Mesodermal cell (in vitro differentiated cells): ENCODE measurements at regions not wholly inside any gene's neighbourhood (a gene's known extent, or its start where the extent isn't known, plus 50 kb on each side); places are given as distances from the start of the nearest gene placed in this dataset.
"Not testable (repeated sequence)": the region's sequence is repeated elsewhere in the genome, so short reads cannot be mapped to it uniquely, and the experiment has no call there.

Source experiments
- H3K27ac ChIP-seq: 2 replicates; pipeline ENCODE4 v1.7.0; 2013; ENCODE audit warnings: mild to moderate bottlenecking, low read depth, low read length, moderate library complexity; ENCODE audit not compliant: severe bottlenecking
- H3K36me3 ChIP-seq: 2 replicates; pipeline ENCODE4 v1.7.1; 2013; ENCODE audit warnings: mild to moderate bottlenecking, low read length, moderate library complexity; ENCODE audit not compliant: control insufficient read depth, insufficient read depth
- H3K4me1 ChIP-seq: one replicate; pipeline ENCODE4 v1.7.1; 2013; ENCODE audit warnings: mild to moderate bottlenecking, low read length; ENCODE audit not compliant: insufficient read depth, control insufficient read depth, poor library complexity, severe bottlenecking
- H3K4me3 ChIP-seq: 2 replicates; pipeline ENCODE4 v1.7.0; 2013; ENCODE audit warnings: low read length, control low read depth, mild to moderate bottlenecking; ENCODE audit not compliant: insufficient read depth, poor library complexity, severe bottlenecking; ENCODE audit errors: extremely low read depth
- H3K9me3 ChIP-seq: 2 replicates; pipeline ENCODE4 v1.7.1; 2013; ENCODE audit warnings: mild to moderate bottlenecking, low read length, moderate library complexity; ENCODE audit not compliant: control insufficient read depth
- WGBS, 2 experiments: methylation state at CpG; one replicate each; pipeline ENCODE4 v1.1.5; 2013; ENCODE audit warnings: missing lambda C conversion rate in 2 of 2; ENCODE audit not compliant: insufficient coverage in 2 of 2; 5-methylcytosine and 5-hydroxymethylcytosine counted together

GRCh38 chr15:20243486-20244240, 297.9 kb downstream of the GOLGA6L6 start:
- not testable (repeated sequence) for H3K36me3 ChIP-seq, H3K27ac ChIP-seq, H3K4me3 ChIP-seq, H3K4me1 ChIP-seq
- H3K9me3 ChIP-seq, result peaks cover 60% of the 10 kb centered on the region
- WGBS, 2 experiments, result 75 to 76% methylated on average over 7 to 9 of the region's 12 CpGs

GRCh38 chr15:20240366-20240917, 301.2 kb downstream of the GOLGA6L6 start:
- H3K27ac ChIP-seq, H3K4me1 ChIP-seq, H3K36me3 ChIP-seq, H3K4me3 ChIP-seq: not testable (repeated sequence)
- WGBS, 2 experiments, result 76 to 83% methylated on average over 14 of the region's 14 CpGs
- H3K9me3 ChIP-seq, result peaks cover 53% of the 10 kb centered on the region

- H3K9me3 ChIP-seq, result peaks cover 55% of the 10 kb centered on the region
Measured at GRCh38 chr15:20239186-20239585, 302.4 kb downstream of the GOLGA6L6 start.

GRCh38 chr15:20237256-20238020, 304.2 kb downstream of the GOLGA6L6 start:
- H3K36me3 ChIP-seq, H3K4me1 ChIP-seq, H3K4me3 ChIP-seq, H3K27ac ChIP-seq: not testable (repeated sequence)
- peaks cover 63% of the 10 kb centered on the region for H3K9me3 ChIP-seq
- WGBS, 2 experiments, result 66 to 73% methylated on average over 13 of the region's 13 CpGs

More at GRCh38 chr15:20239186-20239585, 302.4 kb downstream of the GOLGA6L6 start:
- not testable (repeated sequence) for H3K4me1 ChIP-seq, H3K4me3 ChIP-seq, H3K27ac ChIP-seq, H3K36me3 ChIP-seq
- 69 to 71% methylated on average over 3 to 4 of the region's 4 CpGs for WGBS, 2 experiments

GRCh38 chr15:20235728-20236127, 305.9 kb downstream of the GOLGA6L6 start:
- not testable (repeated sequence) for H3K4me1 ChIP-seq, H3K36me3 ChIP-seq, H3K27ac ChIP-seq, H3K4me3 ChIP-seq
- whole genome bisulfite sequencing, 2 experiments, result 47 to 51% methylated on average over 4 to 5 of the region's 6 CpGs
- peaks cover 66% of the 10 kb centered on the region for H3K9me3 ChIP-seq

GRCh38 chr15:20234006-20234540, 307.5 kb downstream of the GOLGA6L6 start:
- not testable (repeated sequence) for H3K4me3 ChIP-seq, H3K36me3 ChIP-seq, H3K4me1 ChIP-seq, H3K27ac ChIP-seq
- peaks cover 63% of the 10 kb centered on the region for H3K9me3 ChIP-seq
- 78 to 82% methylated on average over 9 to 10 of the region's 12 CpGs for WGBS, 2 experiments

- WGBS, 2 experiments, result 60 to 63% methylated on average over 5 of the region's 5 CpGs
- H3K27ac ChIP-seq, H3K36me3 ChIP-seq, H3K4me3 ChIP-seq, H3K4me1 ChIP-seq: not testable (repeated sequence)
- peaks cover 65% of the 10 kb centered on the region for H3K9me3 ChIP-seq
Measured at GRCh38 chr15:20232457-20232856, 309.1 kb downstream of the GOLGA6L6 start.

GRCh38 chr15:20230656-20231055, 310.9 kb downstream of the GOLGA6L6 start:
- not testable (repeated sequence) for H3K4me3 ChIP-seq, H3K36me3 ChIP-seq, H3K27ac ChIP-seq, H3K4me1 ChIP-seq
- H3K9me3 ChIP-seq, result peaks cover 60% of the 10 kb centered on the region
- WGBS, 2 experiments, result 69 to 75% methylated on average over 2 of the region's 3 CpGs

- not testable (repeated sequence) for H3K4me3 ChIP-seq, H3K27ac ChIP-seq, H3K4me1 ChIP-seq, H3K36me3 ChIP-seq
- 74 to 78% methylated on average over 8 of the region's 8 CpGs for WGBS, 2 experiments
- H3K9me3 ChIP-seq, result peaks cover 53% of the 10 kb centered on the region
Measured at GRCh38 chr15:20228791-20229190, 312.8 kb downstream of the GOLGA6L6 start.

- H3K4me1 ChIP-seq, H3K4me3 ChIP-seq, H3K27ac ChIP-seq, H3K36me3 ChIP-seq: not testable (repeated sequence)
- WGBS, 2 experiments, result 57% methylated on average over 1 of the region's 1 CpG; no CpG with 5 or more reads in 1 of the 2 experiments
- peaks cover 47% of the 10 kb centered on the region for H3K9me3 ChIP-seq
Measured at GRCh38 chr15:20227119-20227853, 314.3 kb downstream of the GOLGA6L6 start.
